ENCODE measurements at regions not wholly inside any gene's neighbourhood (a gene's known extent, or its start where the extent isn't known, plus 50 kb on each side); places are given as distances from the start of the nearest gene placed in this dataset.

DNA sequence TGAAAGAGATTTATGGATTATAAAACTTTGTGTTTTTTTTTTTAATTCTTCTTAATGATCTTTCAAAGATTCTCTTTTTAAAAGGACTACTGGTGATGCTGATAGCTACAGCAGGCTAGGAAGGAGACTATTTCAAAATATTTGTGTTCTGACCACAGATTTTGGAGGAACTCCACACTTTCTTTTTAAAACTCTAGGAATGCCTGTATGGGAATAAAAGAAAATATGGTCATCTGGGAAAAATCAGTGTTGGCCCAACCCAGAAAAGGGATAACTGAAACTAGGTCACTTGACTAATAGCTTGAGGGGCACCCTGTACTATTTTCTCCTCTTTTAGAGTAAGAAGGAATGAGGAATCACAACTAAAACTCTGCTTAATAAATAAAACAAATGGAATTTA lies 97.6 kb upstream of the ADAMTS19 start:
- TF ChIP-seq POLR2A (IDR thresholded peaks at IDR 0.05; ENCODE audit: low read depth) (no peak), CTCF (IDR thresholded peaks at IDR 0.05) (no peak), EP300 (IDR thresholded peaks at IDR 0.05) (no peak), POLR2AphosphoS5 (IDR thresholded peaks at IDR 0.05) (no peak)
